Ovary (tissue), 3 donors: ENCODE measurements at regions not wholly inside any gene's neighbourhood (a gene's known extent, or its start where the extent isn't known, plus 50 kb on each side); places are given as distances from the start of the nearest gene placed in this dataset.

Experiments
- EP300 ChIP-seq: sonication (generic); formaldehyde crosslinking; IDR thresholded peaks from one replicate; pipeline ENCODE4 v1.6.1; 2017; ENCODE audit warnings: antibody characterized with exemption
- POLR2A ChIP-seq: fragments of 450-650 bp; IDR thresholded peaks from one replicate; pipeline ENCODE4 v1.6.1; 2017; ENCODE audit warnings: antibody characterized with exemption, mild to moderate bottlenecking, moderate library complexity
- TF ChIP-seq, protein P1 (sequence below), 3 donors: fragments of 450-650 bp in 2 of 3; fragments of 200-600 bp in 1 of 3; IDR thresholded peaks; one replicate each; pipeline versions ENCODE4 v1.5.1 to v1.8.0; 2016 to 2022; ENCODE audit warnings: antibody characterized with exemption in 3 of 3, mild to moderate bottlenecking in 1 of 3
- donor health status: DM: no; HTN: no; CAD: no.

DNA sequence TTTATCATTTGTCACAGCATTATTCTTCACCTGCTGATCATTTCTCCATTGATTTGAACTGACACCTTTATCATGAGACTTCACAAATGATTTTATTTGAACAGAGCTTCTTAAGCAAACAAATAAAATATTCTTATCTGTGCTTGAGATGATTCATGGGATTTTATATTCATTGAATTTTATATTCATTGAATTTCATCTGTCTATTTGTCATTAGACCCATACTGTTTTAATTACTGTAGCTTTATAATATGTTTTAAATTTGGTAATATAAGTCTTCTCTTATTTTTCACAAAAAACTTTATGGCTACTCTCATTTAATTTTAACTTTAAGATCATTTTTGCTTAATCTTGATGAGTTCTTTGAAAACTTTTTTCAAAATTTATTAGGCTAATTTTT lies 777.4 kb upstream of the TBX3 start:
- TF ChIP-seq EP300 (no peak), POLR2A (no peak)
- TF ChIP-seq, protein P1, sequence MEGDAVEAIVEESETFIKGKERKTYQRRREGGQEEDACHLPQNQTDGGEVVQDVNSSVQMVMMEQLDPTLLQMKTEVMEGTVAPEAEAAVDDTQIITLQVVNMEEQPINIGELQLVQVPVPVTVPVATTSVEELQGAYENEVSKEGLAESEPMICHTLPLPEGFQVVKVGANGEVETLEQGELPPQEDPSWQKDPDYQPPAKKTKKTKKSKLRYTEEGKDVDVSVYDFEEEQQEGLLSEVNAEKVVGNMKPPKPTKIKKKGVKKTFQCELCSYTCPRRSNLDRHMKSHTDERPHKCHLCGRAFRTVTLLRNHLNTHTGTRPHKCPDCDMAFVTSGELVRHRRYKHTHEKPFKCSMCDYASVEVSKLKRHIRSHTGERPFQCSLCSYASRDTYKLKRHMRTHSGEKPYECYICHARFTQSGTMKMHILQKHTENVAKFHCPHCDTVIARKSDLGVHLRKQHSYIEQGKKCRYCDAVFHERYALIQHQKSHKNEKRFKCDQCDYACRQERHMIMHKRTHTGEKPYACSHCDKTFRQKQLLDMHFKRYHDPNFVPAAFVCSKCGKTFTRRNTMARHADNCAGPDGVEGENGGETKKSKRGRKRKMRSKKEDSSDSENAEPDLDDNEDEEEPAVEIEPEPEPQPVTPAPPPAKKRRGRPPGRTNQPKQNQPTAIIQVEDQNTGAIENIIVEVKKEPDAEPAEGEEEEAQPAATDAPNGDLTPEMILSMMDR (IDR thresholded peaks at IDR 0.05): no peak
